ENCODE measurements at regions not wholly inside any gene's neighbourhood (a gene's known extent, or its start where the extent isn't known, plus 50 kb on each side); places are given as distances from the start of the nearest gene placed in this dataset.

DNA sequence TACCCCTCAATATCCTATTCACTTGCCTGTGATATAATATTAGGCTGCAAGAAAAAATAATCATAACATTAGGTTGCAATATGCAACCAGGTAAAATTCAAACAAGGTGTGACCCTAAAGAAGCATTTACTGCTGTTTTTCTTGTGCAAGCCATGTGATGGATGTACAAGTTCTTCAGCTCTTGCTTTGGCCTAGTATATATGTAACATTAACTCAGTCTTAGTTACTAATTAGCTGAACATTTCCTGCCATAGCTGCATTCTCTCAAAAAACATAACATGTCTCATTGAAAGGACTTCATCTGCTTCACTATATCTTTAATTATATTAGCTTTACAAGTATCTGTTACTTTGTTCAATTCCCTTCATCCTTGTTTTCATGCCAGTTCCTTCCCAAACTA is 406.8 kb upstream of the HTR2A start:
- no peaks in the 10 kb centered on the region for H3K36me3 Mint-ChIP-seq (ENCODE audit: insufficient read depth in 1 of 3, low read depth in 3 of 3)
- H2AFZ ChIP-seq (ENCODE audit: low read length): no peak overlapping the region

More for the DNA sequence above, 406.8 kb upstream of the HTR2A start:
- TF ChIP-seq, protein P1, sequence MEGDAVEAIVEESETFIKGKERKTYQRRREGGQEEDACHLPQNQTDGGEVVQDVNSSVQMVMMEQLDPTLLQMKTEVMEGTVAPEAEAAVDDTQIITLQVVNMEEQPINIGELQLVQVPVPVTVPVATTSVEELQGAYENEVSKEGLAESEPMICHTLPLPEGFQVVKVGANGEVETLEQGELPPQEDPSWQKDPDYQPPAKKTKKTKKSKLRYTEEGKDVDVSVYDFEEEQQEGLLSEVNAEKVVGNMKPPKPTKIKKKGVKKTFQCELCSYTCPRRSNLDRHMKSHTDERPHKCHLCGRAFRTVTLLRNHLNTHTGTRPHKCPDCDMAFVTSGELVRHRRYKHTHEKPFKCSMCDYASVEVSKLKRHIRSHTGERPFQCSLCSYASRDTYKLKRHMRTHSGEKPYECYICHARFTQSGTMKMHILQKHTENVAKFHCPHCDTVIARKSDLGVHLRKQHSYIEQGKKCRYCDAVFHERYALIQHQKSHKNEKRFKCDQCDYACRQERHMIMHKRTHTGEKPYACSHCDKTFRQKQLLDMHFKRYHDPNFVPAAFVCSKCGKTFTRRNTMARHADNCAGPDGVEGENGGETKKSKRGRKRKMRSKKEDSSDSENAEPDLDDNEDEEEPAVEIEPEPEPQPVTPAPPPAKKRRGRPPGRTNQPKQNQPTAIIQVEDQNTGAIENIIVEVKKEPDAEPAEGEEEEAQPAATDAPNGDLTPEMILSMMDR (conservative IDR thresholded peaks at IDR 0.05): no peak
- H2AK5ac ChIP-seq (ENCODE audit: insufficient read length, low read length): no peak overlapping the region
- no peak overlapping the region for H2BK12ac ChIP-seq (ENCODE audit: insufficient read length, low read depth, low read length)
- no peaks in the 10 kb centered on the region for H3K4me1 Mint-ChIP-seq
- H3K27ac ChIP-seq (ENCODE audit: insufficient read length, low read depth, low read length): no peak overlapping the region
- H3K14ac ChIP-seq (ENCODE audit: insufficient read depth, low read length): no peak overlapping the region
- no peak overlapping the region for H3K56ac ChIP-seq (ENCODE audit: insufficient read length, low read depth, low read length)
- no peak overlapping the region for H2BK15ac ChIP-seq (ENCODE audit: low read depth, low read length)
- no peaks in the 10 kb centered on the region for H3K79me2 ChIP-seq (ENCODE audit: insufficient read depth, low read length)
- H3K4ac ChIP-seq (ENCODE audit: low read depth, low read length): no peak overlapping the region
- no peak overlapping the region for H4K8ac ChIP-seq (replicated peaks; ENCODE audit: insufficient read length, low read depth, low read length)
- no peaks in the 10 kb centered on the region for H3K23me2 ChIP-seq (ENCODE audit: insufficient read length, low read depth, low read length, poor library complexity, severe bottlenecking)
- H3K18ac ChIP-seq (ENCODE audit: insufficient read length, low read depth, low read length): no peak overlapping the region
- H3T11ph ChIP-seq (ENCODE audit: low read length): no peak overlapping the region
- no peaks in the 10 kb centered on the region for H3K27me3 Mint-ChIP-seq (ENCODE audit: low read depth)
- H3K4me3 Mint-ChIP-seq: no peak overlapping the region
- H4K20me1 ChIP-seq (ENCODE audit: control insufficient read depth, insufficient read depth, insufficient read length): no peaks in the 10 kb centered on the region
- no peak overlapping the region for H4K5ac ChIP-seq (ENCODE audit: insufficient read length, low read depth, low read length)
- H3K27me3 ChIP-seq (ENCODE audit: insufficient read depth, low read length): no peaks in the 10 kb centered on the region
- no peak for DNase-seq
- H2BK5ac ChIP-seq (ENCODE audit: insufficient read length, low read length): no peak overlapping the region
- no peak overlapping the region for H3K9ac ChIP-seq (ENCODE audit: extremely low read depth, insufficient read length, low read length)
- H3K4me1 ChIP-seq (ENCODE audit: insufficient read depth, low read length): no peaks in the 10 kb centered on the region
- H2BK120ac ChIP-seq (ENCODE audit: low read depth, low read length, poor library complexity, severe bottlenecking): no peak overlapping the region
- H3K79me1 ChIP-seq (ENCODE audit: insufficient read depth, low read depth, low read length, poor library complexity, severe bottlenecking): no peaks in the 10 kb centered on the region
- H3K27ac Mint-ChIP-seq: no peak overlapping the region
- H3K23ac ChIP-seq (ENCODE audit: insufficient read length, low read depth, low read length): no peak overlapping the region
- H3K9me3 Mint-ChIP-seq: no peaks in the 10 kb centered on the region
- H3K9me3 ChIP-seq (ENCODE audit: control insufficient read depth, low read depth, low read length): no peaks in the 10 kb centered on the region
- no peak overlapping the region for H4K91ac ChIP-seq (ENCODE audit: insufficient read length, low read depth, low read length)
- H3K4me2 ChIP-seq (ENCODE audit: insufficient read depth, insufficient read length, low read length): no peak overlapping the region
- H2BK20ac ChIP-seq (ENCODE audit: low read depth, low read length, poor library complexity, severe bottlenecking): no peak overlapping the region

All from H9 (cell line).